Panc1 (cell line): ENCODE measurements at regions not wholly inside any gene's neighbourhood (a gene's known extent, or its start where the extent isn't known, plus 50 kb on each side); places are given as distances from the start of the nearest gene placed in this dataset.

Experiments
- ATAC-seq: fragments of 200-7000 bp; cut with Tn5 transposase; 2 replicates; pipeline ENCODE4 v1.9.1; 2020; ENCODE audit warnings: mild to moderate bottlenecking, moderate library complexity
- BruUV-seq: library from RNA; stranded (reverse); fragments of 400-500 nt; replicated peaks from 2 replicates; lab custom pipeline; 2021; lab: Mats Ljungman, UMichigan
- CTCF ChIA-PET: fragments of 300-600 bp; sonication (Branson Sonifier 250); formaldehyde crosslinking; loops from one replicate; lab custom pipeline; 2022; ENCODE audit warnings: antibody characterized with exemption; lab: Charles Lee
- POLR2A ChIA-PET: fragments of 300-600 bp; sonication (Branson Sonifier 250); formaldehyde crosslinking; loops from one replicate; lab custom pipeline; 2022; ENCODE audit warnings: antibody characterized with exemption; lab: Charles Lee
- DNase-seq: peaks from one replicate; pipeline ENCODE4 v3.0.0-alpha.2; 2010; ENCODE audit warnings: low read depth, low spot score
- H3K27ac ChIP-seq: 2 replicates; pipeline ENCODE4 v1.5.1; 2011; ENCODE audit warnings: mild to moderate bottlenecking, low read length, inconsistent platforms
- H3K27me3 ChIP-seq: fragments of 200-500 bp; sonication (Bioruptor generic); 2 replicates; pipeline ENCODE4 v1.6.0; 2014; ENCODE audit warnings: low read length, inconsistent platforms; ENCODE audit not compliant: control insufficient read depth, insufficient read depth
- H3K36me3 ChIP-seq: fragments of 200-500 bp; sonication (Bioruptor generic); 2 replicates; pipeline ENCODE4 v1.5.1; 2014; ENCODE audit warnings: inconsistent platforms, mild to moderate bottlenecking, low read length, moderate library complexity; ENCODE audit not compliant: control insufficient read depth, insufficient read depth
- H3K4me1 ChIP-seq: 2 replicates; pipeline ENCODE4 v1.5.1; 2011; ENCODE audit warnings: inconsistent platforms, mild to moderate bottlenecking, low read length, moderate library complexity; ENCODE audit not compliant: control insufficient read depth, insufficient read depth
- H3K4me3 ChIP-seq, 2 experiments: 2 replicates each; pipeline ENCODE4 v1.5.1; 2011 to 2012; ENCODE audit warnings: low read depth in 2 of 2, low read length in 2 of 2, mild to moderate bottlenecking in 2 of 2, inconsistent platforms in 1 of 2, moderate library complexity in 1 of 2
- H3K9me3 ChIP-seq: fragments of 200-500 bp; sonication (Bioruptor generic); 2 replicates; pipeline ENCODE4 v1.5.1; 2014; ENCODE audit warnings: low read depth, mild to moderate bottlenecking, inconsistent platforms, low read length, moderate library complexity; ENCODE audit not compliant: control insufficient read depth, insufficient read depth
- POLR2AphosphoS5 ChIP-seq: IDR thresholded peaks from 2 replicates; pipeline ENCODE4 v1.6.1; 2012; ENCODE audit warnings: mild to moderate bottlenecking, low read depth, low read length, moderate library complexity
- SIN3A ChIP-seq: IDR thresholded peaks from 2 replicates; pipeline ENCODE4 v1.6.1; 2012; ENCODE audit warnings: low read depth, mild to moderate bottlenecking, low read length, moderate library complexity, borderline replicate concordance; ENCODE audit not compliant: insufficient read depth
- TCF7L2 ChIP-seq: IDR thresholded peaks from 2 replicates; pipeline ENCODE4 v1.6.1; 2011; ENCODE audit warnings: mild to moderate bottlenecking, low read depth, low read length, inconsistent platforms
- in situ Hi-C: cut with HindIII; loops from 2 replicates; pipeline ENCODE4 v1.10.0; 2016; ENCODE audit warnings: low sequenced_read_pairs, low pct_unique_long_range_greater_than_20kb
- intact Hi-C: fragments of 100-400 bp; cut with micrococcal nuclease; formaldehyde crosslinking; loops from one replicate; pipeline ENCODE4 v1.10.0; 2022; ENCODE audit not compliant: unreplicated experiment
- TF ChIP-seq, protein P1 (sequence below): fragments of 450-650 bp; IDR thresholded peaks from 2 replicates; pipeline ENCODE4 v1.5.1; 2017; ENCODE audit warnings: mild to moderate bottlenecking
- TF ChIP-seq, protein P2 (sequence below), 2 experiments: IDR thresholded peaks; 2 replicates each; pipeline ENCODE4 v1.6.1; 2011 to 2012; ENCODE audit warnings: low read depth in 2 of 2, control low read depth in 1 of 2, low read length in 1 of 2, mild to moderate bottlenecking in 1 of 2, moderate library complexity in 1 of 2; ENCODE audit not compliant: insufficient read depth in 1 of 2

DNA sequence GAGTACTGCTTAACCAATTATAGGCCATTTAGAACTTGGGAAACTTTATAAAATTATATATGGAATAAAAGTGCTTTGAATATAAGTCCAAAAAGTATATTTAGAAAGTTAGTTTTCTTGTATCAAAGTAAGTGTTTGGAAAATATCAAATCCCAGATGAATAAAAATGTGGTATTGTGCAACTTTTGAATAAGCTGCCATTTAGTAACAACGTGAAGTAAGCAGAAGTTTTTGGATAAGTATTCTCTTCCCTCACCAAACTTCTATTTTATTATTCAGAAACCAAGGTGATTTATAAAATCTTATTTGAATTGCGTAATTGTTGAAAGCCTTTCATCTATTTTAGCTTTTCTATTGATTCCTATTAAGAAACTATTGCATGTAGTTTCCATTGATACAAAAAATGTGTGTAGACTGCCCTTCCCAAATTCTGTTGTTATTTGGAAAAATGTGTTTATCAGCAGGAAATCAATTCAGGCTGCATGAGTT lies 806.2 kb downstream of the NSUN3 start:
- Histone ChIP-seq H3K36me3 (no peaks in the 10 kb centered on the region), H3K4me1 (no peaks in the 10 kb centered on the region), H3K27ac (no peak overlapping the region), H3K27me3 (no peaks in the 10 kb centered on the region), H3K9me3 (no peaks in the 10 kb centered on the region), H3K4me3 (no peak overlapping the region)
- BruUV-seq: no TSS peak
- POLR2A ChIA-PET: no interaction called here
- intact Hi-C loops: no loop called here
- ATAC-seq (no peak), DNase-seq (no peak)
- CTCF ChIA-PET: no interaction called here
- in situ Hi-C loops: no loop called here
- TF ChIP-seq POLR2AphosphoS5 (no peak), SIN3A (no peak), TCF7L2 (no peak)
- TF ChIP-seq, protein P1, sequence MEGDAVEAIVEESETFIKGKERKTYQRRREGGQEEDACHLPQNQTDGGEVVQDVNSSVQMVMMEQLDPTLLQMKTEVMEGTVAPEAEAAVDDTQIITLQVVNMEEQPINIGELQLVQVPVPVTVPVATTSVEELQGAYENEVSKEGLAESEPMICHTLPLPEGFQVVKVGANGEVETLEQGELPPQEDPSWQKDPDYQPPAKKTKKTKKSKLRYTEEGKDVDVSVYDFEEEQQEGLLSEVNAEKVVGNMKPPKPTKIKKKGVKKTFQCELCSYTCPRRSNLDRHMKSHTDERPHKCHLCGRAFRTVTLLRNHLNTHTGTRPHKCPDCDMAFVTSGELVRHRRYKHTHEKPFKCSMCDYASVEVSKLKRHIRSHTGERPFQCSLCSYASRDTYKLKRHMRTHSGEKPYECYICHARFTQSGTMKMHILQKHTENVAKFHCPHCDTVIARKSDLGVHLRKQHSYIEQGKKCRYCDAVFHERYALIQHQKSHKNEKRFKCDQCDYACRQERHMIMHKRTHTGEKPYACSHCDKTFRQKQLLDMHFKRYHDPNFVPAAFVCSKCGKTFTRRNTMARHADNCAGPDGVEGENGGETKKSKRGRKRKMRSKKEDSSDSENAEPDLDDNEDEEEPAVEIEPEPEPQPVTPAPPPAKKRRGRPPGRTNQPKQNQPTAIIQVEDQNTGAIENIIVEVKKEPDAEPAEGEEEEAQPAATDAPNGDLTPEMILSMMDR: no peak
- TF ChIP-seq, protein P2, sequence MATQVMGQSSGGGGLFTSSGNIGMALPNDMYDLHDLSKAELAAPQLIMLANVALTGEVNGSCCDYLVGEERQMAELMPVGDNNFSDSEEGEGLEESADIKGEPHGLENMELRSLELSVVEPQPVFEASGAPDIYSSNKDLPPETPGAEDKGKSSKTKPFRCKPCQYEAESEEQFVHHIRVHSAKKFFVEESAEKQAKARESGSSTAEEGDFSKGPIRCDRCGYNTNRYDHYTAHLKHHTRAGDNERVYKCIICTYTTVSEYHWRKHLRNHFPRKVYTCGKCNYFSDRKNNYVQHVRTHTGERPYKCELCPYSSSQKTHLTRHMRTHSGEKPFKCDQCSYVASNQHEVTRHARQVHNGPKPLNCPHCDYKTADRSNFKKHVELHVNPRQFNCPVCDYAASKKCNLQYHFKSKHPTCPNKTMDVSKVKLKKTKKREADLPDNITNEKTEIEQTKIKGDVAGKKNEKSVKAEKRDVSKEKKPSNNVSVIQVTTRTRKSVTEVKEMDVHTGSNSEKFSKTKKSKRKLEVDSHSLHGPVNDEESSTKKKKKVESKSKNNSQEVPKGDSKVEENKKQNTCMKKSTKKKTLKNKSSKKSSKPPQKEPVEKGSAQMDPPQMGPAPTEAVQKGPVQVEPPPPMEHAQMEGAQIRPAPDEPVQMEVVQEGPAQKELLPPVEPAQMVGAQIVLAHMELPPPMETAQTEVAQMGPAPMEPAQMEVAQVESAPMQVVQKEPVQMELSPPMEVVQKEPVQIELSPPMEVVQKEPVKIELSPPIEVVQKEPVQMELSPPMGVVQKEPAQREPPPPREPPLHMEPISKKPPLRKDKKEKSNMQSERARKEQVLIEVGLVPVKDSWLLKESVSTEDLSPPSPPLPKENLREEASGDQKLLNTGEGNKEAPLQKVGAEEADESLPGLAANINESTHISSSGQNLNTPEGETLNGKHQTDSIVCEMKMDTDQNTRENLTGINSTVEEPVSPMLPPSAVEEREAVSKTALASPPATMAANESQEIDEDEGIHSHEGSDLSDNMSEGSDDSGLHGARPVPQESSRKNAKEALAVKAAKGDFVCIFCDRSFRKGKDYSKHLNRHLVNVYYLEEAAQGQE (IDR thresholded peaks at IDR 0.05; ENCODE audit: insufficient read depth in 1 of 2, low read depth in 2 of 2, low read length in 1 of 2): no peak

DNA sequence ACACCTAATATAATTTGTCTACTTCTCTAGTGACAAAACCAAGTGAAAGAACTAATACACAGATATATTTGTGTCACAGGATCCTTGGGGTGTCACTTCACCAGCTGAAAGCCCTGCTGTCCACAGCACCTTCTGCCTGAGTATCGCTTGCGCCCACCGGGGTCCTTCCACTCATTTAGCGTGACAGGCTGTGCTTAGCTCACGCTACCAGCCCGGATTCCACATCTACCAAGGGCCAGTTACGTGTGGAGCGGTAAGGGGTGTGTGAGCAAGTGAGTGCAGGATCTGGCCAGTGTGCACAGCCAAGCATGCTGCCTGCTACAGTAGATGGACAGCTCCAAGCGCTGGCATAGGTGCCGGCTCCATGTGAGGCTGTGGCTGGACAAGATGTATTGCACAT lies 810.9 kb downstream of the NSUN3 start:
- intact Hi-C loops: no loop called here
- ATAC-seq: no peak
- no peaks in the 10 kb centered on the region for H3K9me3 ChIP-seq
- in situ Hi-C loops: no loop called here
- H3K27me3 ChIP-seq: no peaks in the 10 kb centered on the region
- no peaks in the 10 kb centered on the region for H3K4me1 ChIP-seq
- no peaks in the 10 kb centered on the region for H3K36me3 ChIP-seq
- CTCF ChIA-PET: no interaction called here
- POLR2A ChIA-PET: no interaction called here
- no peak overlapping the region for H3K27ac ChIP-seq
- BruUV-seq: no TSS peak
- DNase-seq: no peak
- no peak overlapping the region for H3K4me3 ChIP-seq
- TF ChIP-seq, protein P2 (IDR thresholded peaks at IDR 0.05; ENCODE audit: insufficient read depth in 1 of 2, low read depth in 2 of 2, low read length in 1 of 2): no peak
- TF ChIP-seq POLR2AphosphoS5 (no peak), TCF7L2 (no peak)
